Activated CD8-positive, alpha-beta T cell treated with anti-CD3 and anti-CD28 coated beads, Interleukin-2, amount 10 ng/mL, durations not matched to agents 7 days and 5 days (primary cell): ENCODE measurements at regions not wholly inside any gene's neighbourhood (a gene's known extent, or its start where the extent isn't known, plus 50 kb on each side); places are given as distances from the start of the nearest gene placed in this dataset.

Experiments used
- ATAC-seq: fragments of 150-1000 bp; cut with Tn5 transposase; one replicate; pipeline ENCODE4 v1.10.0; 2021; ENCODE audit warnings: moderate library complexity
- CTCF ChIA-PET: fragments of 350-600 bp; sonication (Branson Sonifier 250); formaldehyde crosslinking; loops from one replicate; lab custom pipeline; 2021; ENCODE audit warnings: antibody characterized with exemption; lab: Charles Lee
- POLR2A ChIA-PET: fragments of 350-600 bp; sonication (Branson Sonifier 250); formaldehyde crosslinking; loops from one replicate; lab custom pipeline; 2021; ENCODE audit warnings: antibody characterized with exemption; lab: Charles Lee
- DNase-seq: peaks from one replicate; pipeline ENCODE4 v3.0.0-alpha.2; 2020
- H3K27ac Mint-ChIP-seq: one replicate; pipeline ENCODE4 v1.8.0; 2021; ENCODE audit warnings: mild to moderate bottlenecking, mixed read lengths
- H3K27me3 Mint-ChIP-seq: one replicate; pipeline ENCODE4 v1.8.0; 2021; ENCODE audit warnings: low read depth, mixed read lengths
- H3K36me3 Mint-ChIP-seq: one replicate; pipeline ENCODE4 v1.8.0; 2021; ENCODE audit warnings: low read depth, mixed read lengths
- H3K4me1 Mint-ChIP-seq: one replicate; pipeline ENCODE4 v1.8.0; 2021; ENCODE audit warnings: low read depth, mixed read lengths
- H3K4me3 Mint-ChIP-seq: one replicate; pipeline ENCODE4 v1.8.0; 2021; ENCODE audit warnings: mild to moderate bottlenecking, mixed read lengths
- H3K9me3 Mint-ChIP-seq: one replicate; pipeline ENCODE4 v1.8.0; 2022; ENCODE audit warnings: mixed read lengths; ENCODE audit not compliant: insufficient read depth

DNA sequence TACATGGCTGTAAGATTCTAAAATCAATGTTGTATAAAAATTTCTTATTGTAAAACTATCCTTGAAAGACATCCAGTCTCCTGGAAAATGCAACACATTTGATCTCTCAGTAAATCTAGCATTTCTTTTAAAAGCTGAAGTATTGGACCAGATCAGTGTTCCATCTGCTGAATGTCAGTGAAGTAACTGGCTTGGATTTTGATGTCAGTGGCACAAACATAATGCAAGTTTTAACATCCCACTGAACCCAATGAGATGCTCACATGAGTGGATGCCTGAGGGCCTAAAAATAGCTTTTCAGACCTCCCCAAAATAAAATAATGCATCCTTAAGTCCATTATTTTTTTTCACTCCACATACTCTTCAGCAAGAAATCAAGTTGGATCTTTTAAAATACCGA, 1432.2 kb downstream of the MRPL39 start:
- H3K4me1 Mint-ChIP-seq: no peaks in the 10 kb centered on the region
- POLR2A ChIA-PET: no interaction called here
- no peak overlapping the region for H3K4me3 Mint-ChIP-seq
- no peak overlapping the region for H3K27ac Mint-ChIP-seq
- no peaks in the 10 kb centered on the region for H3K27me3 Mint-ChIP-seq
- CTCF ChIA-PET: no interaction called here
- DNase-seq (no peak), ATAC-seq (no peak)
- no peaks in the 10 kb centered on the region for H3K36me3 Mint-ChIP-seq
- no peaks in the 10 kb centered on the region for H3K9me3 Mint-ChIP-seq

DNA sequence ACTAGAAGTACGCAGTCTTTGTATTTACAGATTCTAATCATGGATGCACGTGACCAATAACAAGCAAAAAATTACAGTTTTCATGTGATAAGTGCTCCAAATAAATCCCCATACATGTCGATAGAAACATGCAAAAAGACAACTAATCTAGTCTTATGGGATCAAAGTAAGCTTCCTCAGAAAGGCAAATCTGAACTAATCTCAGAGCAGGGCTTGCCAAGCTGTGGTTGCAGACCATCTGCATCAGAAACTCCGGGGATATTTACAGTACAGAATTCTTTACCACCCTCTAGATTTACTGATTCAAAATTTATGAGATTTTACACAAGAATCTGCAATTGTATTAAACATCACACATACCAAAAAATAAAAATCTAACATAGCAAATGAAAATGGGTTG, 1435.5 kb downstream of the MRPL39 start:
- Mint-ChIP-seq H3K27me3 (no peaks in the 10 kb centered on the region), H3K4me3 (no peak overlapping the region), H3K36me3 (no peaks in the 10 kb centered on the region), H3K27ac (no peak overlapping the region), H3K4me1 (no peaks in the 10 kb centered on the region), H3K9me3 (no peaks in the 10 kb centered on the region)
- ChIA-PET CTCF (no interaction called here), POLR2A (no interaction called here)
- DNase-seq (no peak), ATAC-seq (no peak)

DNA sequence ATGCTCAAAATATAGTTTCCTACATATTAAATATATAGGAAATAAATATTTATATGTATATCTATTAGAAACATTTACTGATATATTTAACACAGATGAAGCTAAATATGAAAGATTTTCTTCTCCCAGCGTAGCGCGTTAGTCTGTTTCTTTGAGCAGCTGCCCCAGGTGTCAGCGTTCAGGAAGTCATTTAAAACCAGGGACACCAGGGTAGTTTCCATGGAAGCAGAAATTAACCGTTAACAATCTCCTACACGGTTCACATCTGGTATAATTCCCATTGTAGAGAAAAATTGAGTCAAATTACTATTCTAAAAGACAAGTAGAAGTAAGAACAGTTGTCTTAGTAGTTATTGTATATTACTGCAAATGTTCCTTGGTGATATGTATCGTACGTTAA, 1443.7 kb downstream of the MRPL39 start:
- ChIA-PET CTCF (no interaction called here), POLR2A (no interaction called here)
- DNase-seq (no peak), ATAC-seq (no peak)
- Mint-ChIP-seq H3K9me3 (no peaks in the 10 kb centered on the region), H3K36me3 (no peaks in the 10 kb centered on the region), H3K4me1 (no peaks in the 10 kb centered on the region), H3K27me3 (no peaks in the 10 kb centered on the region), H3K27ac (no peak overlapping the region), H3K4me3 (no peak overlapping the region)

DNA sequence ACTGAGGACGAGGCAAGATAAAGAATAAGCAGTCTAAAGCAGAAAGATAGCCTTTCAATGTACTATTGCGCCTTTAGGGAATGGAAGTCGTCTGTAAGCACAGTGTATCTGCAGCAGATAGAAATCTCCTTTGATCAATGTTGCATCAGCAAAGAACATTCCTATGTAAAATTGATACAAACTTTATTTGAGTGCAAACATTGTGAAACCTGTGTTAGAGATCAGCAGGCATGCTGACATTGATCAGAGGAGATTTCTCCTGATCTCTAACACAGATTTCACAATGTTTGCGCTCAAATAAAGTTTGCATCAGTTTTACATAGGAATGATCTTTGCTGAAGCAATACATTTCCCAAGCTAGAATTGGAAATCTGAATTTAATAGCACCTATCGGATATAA, 1446.8 kb downstream of the MRPL39 start:
- ChIA-PET CTCF (no interaction called here), POLR2A (no interaction called here)
- H3K9me3 Mint-ChIP-seq: no peaks in the 10 kb centered on the region

DNA sequence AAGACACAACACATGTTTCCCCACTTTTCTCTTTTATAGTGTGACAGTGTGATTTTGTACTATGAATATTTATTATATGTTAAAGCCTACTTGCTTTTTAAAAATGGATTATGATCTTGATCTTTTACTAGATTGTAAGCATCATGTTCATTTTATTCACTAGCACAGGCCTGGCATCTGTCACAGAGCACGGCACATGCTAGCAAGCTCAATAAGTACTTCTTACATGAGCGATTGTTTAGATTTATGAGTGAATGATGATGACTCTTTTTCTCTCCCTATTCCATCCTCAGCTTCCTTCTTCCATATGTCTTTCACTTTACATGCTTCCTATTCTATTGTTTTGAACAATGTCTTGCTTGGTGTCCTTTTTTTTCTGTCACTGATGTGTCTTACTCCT, 1454.1 kb downstream of the MRPL39 start:
- ATAC-seq: no peak
- H3K36me3 Mint-ChIP-seq: no peaks in the 10 kb centered on the region
- H3K4me3 Mint-ChIP-seq: no peak overlapping the region
- CTCF ChIA-PET: no interaction called here
- H3K27ac Mint-ChIP-seq: no peak overlapping the region
- H3K27me3 Mint-ChIP-seq: no peaks in the 10 kb centered on the region
- H3K4me1 Mint-ChIP-seq: no peaks in the 10 kb centered on the region
- no peaks in the 10 kb centered on the region for H3K9me3 Mint-ChIP-seq
- POLR2A ChIA-PET: no interaction called here
- no peak for DNase-seq

More for the DNA sequence above, 1446.8 kb downstream of the MRPL39 start:
- H3K4me1 Mint-ChIP-seq: no peaks in the 10 kb centered on the region
- DNase-seq (no peak), ATAC-seq (no peak)
- no peak overlapping the region for H3K27ac Mint-ChIP-seq
- H3K4me3 Mint-ChIP-seq: no peak overlapping the region
- no peaks in the 10 kb centered on the region for H3K27me3 Mint-ChIP-seq
- no peaks in the 10 kb centered on the region for H3K36me3 Mint-ChIP-seq

DNA sequence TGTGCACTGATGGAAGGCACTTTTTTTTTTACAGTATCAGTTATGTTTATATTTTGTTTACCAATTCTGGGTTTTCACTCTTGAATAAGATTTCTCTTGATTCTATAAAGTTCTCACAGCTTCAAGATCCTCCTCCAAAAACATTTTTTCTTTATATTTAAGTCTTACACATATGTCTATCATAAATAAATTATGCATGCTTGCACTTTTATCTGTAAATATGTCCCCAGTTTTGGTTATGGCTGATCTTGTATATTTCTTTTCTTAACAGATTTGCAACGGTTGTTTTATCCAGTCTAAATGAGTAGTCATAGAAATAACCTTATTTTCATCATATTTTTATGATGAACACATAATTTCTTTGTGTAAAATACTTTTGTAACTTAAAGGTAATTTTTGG, 1456.5 kb downstream of the MRPL39 start:
- H3K27ac Mint-ChIP-seq: no peak overlapping the region
- H3K36me3 Mint-ChIP-seq: no peaks in the 10 kb centered on the region
- ATAC-seq (no peak), DNase-seq (no peak)
- no peaks in the 10 kb centered on the region for H3K9me3 Mint-ChIP-seq
- no peak overlapping the region for H3K4me3 Mint-ChIP-seq
- no peaks in the 10 kb centered on the region for H3K27me3 Mint-ChIP-seq
- H3K4me1 Mint-ChIP-seq: no peaks in the 10 kb centered on the region
- ChIA-PET POLR2A (no interaction called here), CTCF (no interaction called here)

DNA sequence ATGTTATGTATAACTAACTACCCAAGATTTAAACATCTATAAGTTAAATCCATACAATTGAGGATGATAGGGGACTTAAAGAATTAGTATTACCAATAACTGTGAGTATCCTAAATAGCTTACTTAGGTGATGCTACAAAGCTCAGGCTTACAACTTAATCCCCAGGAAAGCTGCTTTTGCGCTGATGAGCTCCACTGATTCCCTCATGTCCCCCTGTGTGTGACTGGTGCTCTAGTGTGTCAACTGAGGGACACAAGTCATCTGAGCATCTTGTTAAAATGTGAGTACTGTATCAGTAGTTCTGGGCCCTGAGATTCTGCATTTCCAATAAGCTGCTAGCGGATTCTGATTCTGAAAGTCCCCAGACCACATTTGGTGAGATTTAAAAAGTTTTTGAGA, 1458.8 kb downstream of the MRPL39 start:
- no peaks in the 10 kb centered on the region for H3K4me1 Mint-ChIP-seq
- no peaks in the 10 kb centered on the region for H3K27me3 Mint-ChIP-seq
- DNase-seq: no peak
- ChIA-PET POLR2A (no interaction called here), CTCF (no interaction called here)
- H3K27ac Mint-ChIP-seq: no peak overlapping the region
- H3K4me3 Mint-ChIP-seq: no peak overlapping the region
- no peaks in the 10 kb centered on the region for H3K36me3 Mint-ChIP-seq
- no peaks in the 10 kb centered on the region for H3K9me3 Mint-ChIP-seq
- no peak for ATAC-seq

DNA sequence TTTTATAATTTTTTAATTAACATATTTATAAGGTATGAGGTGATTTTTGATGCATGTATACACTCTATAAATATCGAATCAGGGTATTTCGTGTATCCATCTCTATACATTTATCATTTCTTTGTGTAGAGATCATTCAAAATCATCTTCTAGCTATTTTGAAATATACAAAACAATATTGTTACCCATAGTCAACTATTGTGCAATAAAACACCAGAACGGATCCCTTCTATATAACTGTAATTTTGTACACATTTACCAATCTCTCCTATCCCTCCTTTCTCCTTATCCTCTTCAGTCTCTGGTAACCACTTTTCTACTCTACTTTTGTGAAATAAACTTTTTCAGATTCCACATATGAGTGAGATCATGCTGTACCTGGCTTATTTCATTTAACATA, 1459.6 kb downstream of the MRPL39 start:
- Mint-ChIP-seq H3K36me3 (no peaks in the 10 kb centered on the region), H3K27me3 (no peaks in the 10 kb centered on the region), H3K4me3 (no peak overlapping the region), H3K9me3 (no peaks in the 10 kb centered on the region), H3K4me1 (no peaks in the 10 kb centered on the region), H3K27ac (no peak overlapping the region)
- ChIA-PET CTCF (no interaction called here), POLR2A (no interaction called here)
- no peak for DNase-seq
- ATAC-seq: no peak

DNA sequence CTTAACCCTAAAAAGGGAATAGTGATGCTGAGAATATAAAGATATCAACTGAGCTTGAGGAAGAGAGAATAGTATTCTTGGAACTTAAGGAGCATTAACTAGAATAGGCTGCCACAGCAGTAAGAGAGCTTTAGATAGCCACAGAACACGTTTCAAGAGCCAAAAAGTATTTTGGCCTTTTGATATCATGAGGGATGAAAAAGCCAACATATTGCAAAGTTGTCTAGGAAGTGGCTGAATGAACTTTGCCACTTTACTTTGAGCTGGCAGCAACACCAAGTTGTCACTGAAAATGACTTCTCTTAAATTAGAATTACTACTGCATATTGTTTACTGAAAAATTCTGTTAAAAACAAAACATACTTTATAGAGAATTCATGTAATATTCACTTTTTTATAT, 1476.2 kb downstream of the MRPL39 start:
- CTCF ChIA-PET: no interaction called here
- ATAC-seq: no peak
- H3K36me3 Mint-ChIP-seq: no peaks in the 10 kb centered on the region
- no peak overlapping the region for H3K27ac Mint-ChIP-seq
- no peaks in the 10 kb centered on the region for H3K9me3 Mint-ChIP-seq
- POLR2A ChIA-PET: no interaction called here
- no peaks in the 10 kb centered on the region for H3K4me1 Mint-ChIP-seq
- DNase-seq: no peak
- H3K27me3 Mint-ChIP-seq: no peaks in the 10 kb centered on the region
- no peak overlapping the region for H3K4me3 Mint-ChIP-seq

DNA sequence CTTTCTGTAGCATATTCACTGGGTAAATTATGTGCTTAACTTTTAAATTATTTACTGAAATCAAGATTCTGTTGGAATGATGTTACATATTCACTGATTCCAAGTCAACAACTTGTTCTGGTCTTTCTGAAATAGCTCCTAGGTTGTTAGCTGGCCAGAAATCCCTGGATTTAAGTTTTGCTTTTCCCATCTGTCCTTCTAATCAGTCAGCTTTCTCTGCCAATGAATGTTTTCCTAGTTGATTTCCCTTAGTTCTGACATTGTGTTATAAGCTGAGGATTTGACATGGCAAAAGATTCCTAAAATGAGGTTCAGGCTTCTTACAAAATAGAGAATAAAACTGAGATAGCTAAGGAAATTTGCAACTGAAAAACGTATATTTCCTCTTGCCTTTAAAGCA, 1479.6 kb downstream of the MRPL39 start:
- ChIA-PET CTCF (no interaction called here), POLR2A (no interaction called here)
- DNase-seq (no peak), ATAC-seq (no peak)
- H3K27me3 Mint-ChIP-seq: no peaks in the 10 kb centered on the region
- H3K9me3 Mint-ChIP-seq: no peaks in the 10 kb centered on the region
- H3K4me3 Mint-ChIP-seq: no peak overlapping the region
- H3K36me3 Mint-ChIP-seq: no peaks in the 10 kb centered on the region
- no peaks in the 10 kb centered on the region for H3K4me1 Mint-ChIP-seq
- no peak overlapping the region for H3K27ac Mint-ChIP-seq

DNA sequence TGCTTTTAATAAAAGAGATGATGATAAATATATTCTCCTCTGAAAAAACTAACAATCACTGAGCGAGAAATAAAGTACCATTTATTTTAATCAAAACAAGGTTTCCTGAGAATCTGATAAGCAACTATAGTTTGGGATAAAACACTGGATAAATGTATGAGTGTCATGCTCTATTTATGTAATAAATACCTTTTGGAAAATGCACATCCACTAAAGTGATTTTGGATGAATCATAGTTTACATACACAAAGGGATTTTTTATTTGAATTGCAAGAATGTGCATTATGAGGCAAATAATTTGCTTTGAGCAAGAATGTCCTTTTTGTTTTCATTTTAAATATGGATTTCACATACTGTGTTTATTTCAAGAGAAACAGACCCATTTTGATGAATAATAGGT, 1483.5 kb downstream of the MRPL39 start:
- no peaks in the 10 kb centered on the region for H3K9me3 Mint-ChIP-seq
- ATAC-seq (no peak), DNase-seq (no peak)
- H3K4me3 Mint-ChIP-seq: no peak overlapping the region
- POLR2A ChIA-PET: no interaction called here
- H3K27me3 Mint-ChIP-seq: no peaks in the 10 kb centered on the region
- H3K36me3 Mint-ChIP-seq: no peaks in the 10 kb centered on the region
- CTCF ChIA-PET: no interaction called here
- H3K4me1 Mint-ChIP-seq: no peaks in the 10 kb centered on the region
- no peak overlapping the region for H3K27ac Mint-ChIP-seq

DNA sequence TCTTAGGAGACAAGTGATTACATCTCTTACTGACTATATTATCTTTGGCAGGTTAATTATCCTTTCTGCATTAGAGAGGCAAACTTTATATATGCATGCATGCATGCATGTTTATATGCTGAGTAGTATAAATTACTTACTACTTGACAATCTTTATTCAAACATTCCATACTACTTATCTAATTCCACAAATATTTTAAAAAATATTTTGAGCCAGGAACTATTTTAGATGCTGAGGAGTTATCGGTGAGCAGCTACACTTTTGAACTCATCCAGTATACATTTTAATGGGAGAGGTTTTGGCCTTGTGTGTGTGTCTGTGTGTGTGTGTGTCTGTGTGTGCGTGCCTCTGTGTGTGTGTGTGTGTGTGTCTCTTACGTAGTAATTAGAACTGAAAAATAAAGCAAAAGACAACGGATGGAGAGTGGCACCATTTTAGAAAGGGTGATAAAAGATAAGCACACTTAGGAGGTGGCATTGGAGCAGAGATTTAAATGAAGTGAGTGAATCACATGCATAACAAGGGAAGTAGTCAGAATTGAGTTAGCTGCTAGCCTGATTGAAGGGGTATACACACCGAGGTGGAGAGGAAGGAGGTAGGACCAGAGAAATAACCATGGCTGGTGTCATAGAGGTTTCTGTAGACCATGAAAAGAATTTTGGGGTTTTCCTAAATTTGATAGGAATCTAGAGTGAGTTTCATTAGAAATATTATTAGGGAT, 1488.4 kb downstream of the MRPL39 start:
- DNase-seq (no peak), ATAC-seq (no peak)
- no peak overlapping the region for H3K4me3 Mint-ChIP-seq
- CTCF ChIA-PET: no interaction called here
- no peaks in the 10 kb centered on the region for H3K4me1 Mint-ChIP-seq
- H3K36me3 Mint-ChIP-seq: no peaks in the 10 kb centered on the region
- POLR2A ChIA-PET: no interaction called here
- no peaks in the 10 kb centered on the region for H3K9me3 Mint-ChIP-seq
- H3K27ac Mint-ChIP-seq: no peak overlapping the region
- no peaks in the 10 kb centered on the region for H3K27me3 Mint-ChIP-seq

DNA sequence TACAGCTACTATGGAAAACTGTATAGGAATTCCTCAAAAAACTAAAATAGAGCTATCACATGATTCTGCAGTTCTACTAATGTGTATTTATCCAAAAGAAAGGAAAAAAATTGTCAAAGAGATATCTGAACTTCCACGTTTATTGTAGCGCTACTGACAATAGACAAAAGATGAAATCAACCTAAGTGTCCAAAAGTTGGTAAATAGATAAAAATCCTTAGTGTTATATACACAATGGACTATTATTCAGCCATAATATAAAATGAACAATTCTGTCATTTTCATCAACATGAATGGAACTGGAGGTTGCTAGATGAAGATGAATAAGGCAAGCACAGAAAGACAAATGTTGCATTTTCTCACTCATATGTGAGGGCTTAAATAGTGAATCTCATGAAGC, 1492.1 kb downstream of the MRPL39 start:
- H3K36me3 Mint-ChIP-seq: no peaks in the 10 kb centered on the region
- CTCF ChIA-PET: no interaction called here

More for the DNA sequence above, 1492.1 kb downstream of the MRPL39 start:
- H3K27ac Mint-ChIP-seq: no peak overlapping the region
- DNase-seq (no peak), ATAC-seq (no peak)
- POLR2A ChIA-PET: no interaction called here
- no peak overlapping the region for H3K4me3 Mint-ChIP-seq
- H3K9me3 Mint-ChIP-seq: no peaks in the 10 kb centered on the region
- no peaks in the 10 kb centered on the region for H3K4me1 Mint-ChIP-seq
- H3K27me3 Mint-ChIP-seq: no peaks in the 10 kb centered on the region
